ENCODE measurements at regions not wholly inside any gene's neighbourhood (a gene's known extent, or its start where the extent isn't known, plus 50 kb on each side); places are given as distances from the start of the nearest gene placed in this dataset.

- Histone ChIP-seq H3K4me2 (no peak overlapping the region), H3K9me2 (no peaks in the 10 kb centered on the region), H3K4me1 (ENCODE audit: control insufficient read depth in 1 of 2, insufficient read depth in 2 of 2, low read depth in 1 of 2, low read length in 1 of 2) (peaks cover 0 to 7% of the 10 kb centered on the region in 2 experiments; a peak in 1 of 4 replicates), H3K27ac (ENCODE audit: low read depth in 2 of 2, low read length in 1 of 2) (no peak overlapping the region), H3K9me3 (no peaks in the 10 kb centered on the region), H3K27me3 (ENCODE audit: insufficient read depth) (no peaks in the 10 kb centered on the region), H3K36me3 (replicated peaks in 1 of 2; ENCODE audit: control insufficient read depth in 1 of 2, insufficient read depth in 2 of 2, low read length in 1 of 2) (no peaks in the 10 kb centered on the region), H3F3A (replicated peaks; ENCODE audit: insufficient read depth) (no peaks in the 10 kb centered on the region), H3K4me3 (ENCODE audit: low read depth in 2 of 2, low read length in 1 of 2) (no peak overlapping the region), H3K9ac (no peak overlapping the region), H2AFZ (ENCODE audit: low read depth) (no peak overlapping the region), H4K20me1 (ENCODE audit: insufficient read depth) (no peaks in the 10 kb centered on the region), H3K79me2 (ENCODE audit: insufficient read depth) (no peaks in the 10 kb centered on the region)
- CTCF ChIA-PET, result interaction anchor here (0.6 kb wide), 1 partner anchor 553 kb away, joined by 3 read pairs; no protein-coding TSS in a partner anchor
- DNase-seq, result no peak
- POLR2A ChIA-PET, result interaction anchor here (0.6 kb wide), 1 partner anchor 19 kb away, joined by 3 read pairs; no protein-coding TSS in a partner anchor
- WGBS (ENCODE audit: low lambda C conversion rate), result 48% methylated on average over 3 of the region's 3 CpGs
- no peak for TF ChIP-seq USF1 (IDR thresholded peaks at IDR 0.05; ENCODE audit: borderline replicate concordance, low read depth)
- TF ChIP-seq FOXM1 (IDR thresholded peaks at IDR 0.05; ENCODE audit: low read depth), result no peak
- no peak for TF ChIP-seq NRF1 (IDR thresholded peaks at IDR 0.05; ENCODE audit: low read depth, low read length)
- no peak for TF ChIP-seq SMC3 (IDR thresholded peaks at IDR 0.05; ENCODE audit: low read depth, low read length)
- TF ChIP-seq YY1 (IDR thresholded peaks at IDR 0.05; ENCODE audit: low read depth), result no peak
- TF ChIP-seq MAX (IDR thresholded peaks at IDR 0.05; ENCODE audit: low read depth), result no peak
- no peak for TF ChIP-seq RAD21 (IDR thresholded peaks at IDR 0.05; ENCODE audit: low read length)
- no peak for TF ChIP-seq NFIC (IDR thresholded peaks at IDR 0.05; ENCODE audit: borderline replicate concordance)
- no peak for TF ChIP-seq GATA2 (CRISPR knock-in tag; IDR thresholded peaks at IDR 0.05)
- TF ChIP-seq POLR2AphosphoS5 (IDR thresholded peaks at IDR 0.05; ENCODE audit: low read depth, low read length), result no peak
- TF ChIP-seq CTCF (IDR thresholded peaks at IDR 0.05), result no peak
- no peak for TF ChIP-seq EP300 (IDR thresholded peaks at IDR 0.05; ENCODE audit: borderline replicate concordance in 1 of 2, low read depth in 1 of 2, low read length in 1 of 2)
- no peak for TF ChIP-seq SIN3A (IDR thresholded peaks at IDR 0.05; ENCODE audit: borderline replicate concordance, low read depth, low read length)
- TF ChIP-seq TAF1 (IDR thresholded peaks at IDR 0.05; ENCODE audit: borderline replicate concordance, low read depth, low read length), result no peak
- TF ChIP-seq FOSL2 (IDR thresholded peaks at IDR 0.05; ENCODE audit: borderline replicate concordance, low read depth), result no peak
- TF ChIP-seq USF2 (IDR thresholded peaks at IDR 0.05; ENCODE audit: borderline replicate concordance, low read depth, low read length), result no peak
- no peak for TF ChIP-seq PBX3 (IDR thresholded peaks at IDR 0.05)
- TF ChIP-seq IRF3 (IDR thresholded peaks at IDR 0.05; ENCODE audit: low read depth, low read length), result no peak
- no peak for TF ChIP-seq TEAD4 (IDR thresholded peaks at IDR 0.05; ENCODE audit: borderline replicate concordance, insufficient read depth)
- TF ChIP-seq CHD2 (IDR thresholded peaks at IDR 0.05; ENCODE audit: low read length, partially characterized antibody), result no peak
These were observed 86.1 kb upstream of the UXS1 start for GRCh38 chr2:106280224-106280623.

Data from SK-N-SH (cell line).